Glomerular endothelial cell (primary cell): ENCODE measurements at regions not wholly inside any gene's neighbourhood (a gene's known extent, or its start where the extent isn't known, plus 50 kb on each side); places are given as distances from the start of the nearest gene placed in this dataset.

Source experiments
- DNase-seq: peaks from one replicate; pipeline ENCODE4 v3.0.0-alpha.2; 2011; ENCODE audit warnings: low read depth, low spot score; ENCODE audit errors: extremely low read depth

DNA sequence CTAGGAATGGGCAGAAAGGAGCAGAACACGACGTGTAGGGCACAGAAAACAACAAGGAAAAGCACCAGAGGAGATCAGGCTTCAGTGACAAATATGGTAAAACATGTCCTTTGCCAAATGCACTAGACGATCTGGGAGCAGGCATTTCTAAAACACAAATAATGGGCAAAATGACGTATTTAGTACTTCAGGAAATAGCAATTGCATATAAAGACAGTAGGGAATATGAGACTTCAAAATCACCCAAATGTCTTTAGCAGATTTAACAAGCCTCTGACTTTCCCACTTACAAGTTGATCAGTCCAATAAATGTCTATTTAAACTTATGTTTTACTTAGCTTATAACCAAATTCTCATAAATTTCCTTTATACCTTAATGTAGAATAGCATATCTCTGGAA is 969.6 kb upstream of the C9orf72 start:
- no peak for DNase-seq

DNA sequence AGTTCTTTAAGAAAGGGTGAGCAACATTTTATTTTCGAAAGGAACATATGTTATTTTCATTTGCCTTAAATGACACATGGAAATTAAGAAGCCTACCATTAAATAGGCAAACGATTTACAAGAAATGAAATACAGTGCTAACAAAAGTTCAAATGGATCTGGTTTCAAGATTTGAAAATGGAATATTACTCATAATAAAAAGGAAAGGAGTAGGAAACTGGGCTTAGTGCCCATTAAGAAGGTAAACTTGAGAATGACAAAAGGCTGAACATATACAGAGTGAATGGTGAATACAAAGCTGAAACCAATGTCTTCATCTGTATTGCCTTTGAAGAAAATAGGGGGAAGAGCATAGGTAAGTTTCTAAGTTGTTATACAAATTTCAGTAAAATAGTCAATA is 974.2 kb upstream of the C9orf72 start:
- DNase-seq: no peak

DNA sequence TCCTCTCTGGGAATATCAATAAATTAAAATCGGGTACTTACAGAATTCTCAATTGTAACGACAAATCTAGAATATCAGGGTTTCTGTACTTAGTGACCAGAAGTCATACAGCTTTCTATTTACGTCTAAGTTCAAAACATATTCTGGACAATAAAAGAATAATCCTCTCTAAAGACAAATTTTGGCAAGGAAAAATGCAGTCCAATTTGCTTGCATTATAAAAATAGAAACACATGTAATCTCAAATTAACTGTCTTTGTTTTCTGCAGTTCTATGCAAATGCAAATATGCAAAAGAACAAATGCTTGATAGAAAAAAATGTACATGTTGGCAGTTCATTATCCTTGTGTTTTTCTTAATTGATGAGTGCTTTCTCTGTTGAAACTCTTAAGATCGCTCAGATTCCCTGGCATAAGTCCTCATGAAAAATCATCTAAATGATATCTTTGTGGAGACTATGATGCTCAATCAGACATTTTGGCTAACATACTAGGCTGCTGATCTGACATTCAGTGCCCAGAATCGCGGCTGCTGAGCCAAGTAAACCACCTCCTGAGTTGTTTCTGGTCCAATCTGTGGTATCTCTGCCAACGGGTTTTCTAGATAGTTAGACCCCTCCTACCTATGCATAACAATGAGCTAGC is 990.1 kb upstream of the C9orf72 start:
- DNase-seq: no peak

DNA sequence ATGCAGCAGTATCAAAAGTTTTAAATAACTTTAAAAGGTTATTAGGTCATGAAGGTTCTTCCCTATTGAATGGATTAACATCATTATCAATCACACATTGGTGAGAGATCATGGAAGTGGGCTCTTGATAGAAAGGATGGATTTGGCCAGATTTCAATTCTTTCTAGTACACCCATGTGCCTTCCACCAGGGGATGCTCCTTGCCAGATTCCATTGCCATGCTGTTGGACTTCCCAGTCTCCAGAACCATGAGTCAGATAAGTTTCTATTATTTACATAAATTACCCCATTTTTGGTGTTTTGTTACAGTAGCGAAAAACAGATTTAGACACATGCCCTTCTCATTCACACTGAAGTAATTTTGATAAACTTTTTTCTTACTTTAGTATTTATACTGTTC is 1010.6 kb upstream of the C9orf72 start:
- no peak for DNase-seq

DNA sequence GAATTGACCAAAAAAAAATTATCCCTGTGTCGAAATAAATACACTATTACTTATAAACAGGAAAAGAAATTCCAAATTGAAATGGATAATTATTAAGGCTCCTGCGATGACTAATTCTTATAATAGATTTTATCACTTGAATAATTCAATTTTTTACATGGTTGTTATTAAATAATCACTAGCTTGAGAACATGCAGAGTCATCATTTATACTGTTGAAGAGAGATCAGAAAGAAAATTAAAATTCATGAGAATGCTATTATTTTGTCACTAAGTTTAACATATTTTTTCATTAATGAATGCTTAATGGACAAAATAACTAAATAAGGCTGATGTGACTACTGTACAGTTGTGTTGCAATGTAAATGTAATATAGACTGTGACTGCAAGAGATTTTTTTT is 1011.3 kb upstream of the C9orf72 start:
- DNase-seq: no peak

DNA sequence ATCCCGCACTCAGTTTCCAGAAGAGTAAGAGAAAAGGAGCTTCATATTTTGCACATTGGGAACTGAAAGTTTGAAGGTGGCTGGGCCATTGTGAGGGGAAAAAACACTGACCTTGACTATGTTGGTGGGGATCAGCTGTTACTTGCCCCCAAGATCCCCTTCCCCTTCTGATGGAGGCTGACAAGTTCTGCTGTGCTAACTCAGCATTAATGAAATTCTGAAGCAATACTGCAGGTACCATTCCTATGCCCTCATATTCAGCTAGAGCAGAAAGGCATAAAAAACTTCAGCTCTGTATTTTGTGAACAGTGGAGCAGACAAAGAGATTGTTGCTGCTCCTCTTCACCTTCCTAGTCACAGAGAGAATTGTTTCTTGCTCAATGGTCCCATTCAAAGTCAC is 1013.8 kb upstream of the C9orf72 start:
- DNase-seq: no peak

DNA sequence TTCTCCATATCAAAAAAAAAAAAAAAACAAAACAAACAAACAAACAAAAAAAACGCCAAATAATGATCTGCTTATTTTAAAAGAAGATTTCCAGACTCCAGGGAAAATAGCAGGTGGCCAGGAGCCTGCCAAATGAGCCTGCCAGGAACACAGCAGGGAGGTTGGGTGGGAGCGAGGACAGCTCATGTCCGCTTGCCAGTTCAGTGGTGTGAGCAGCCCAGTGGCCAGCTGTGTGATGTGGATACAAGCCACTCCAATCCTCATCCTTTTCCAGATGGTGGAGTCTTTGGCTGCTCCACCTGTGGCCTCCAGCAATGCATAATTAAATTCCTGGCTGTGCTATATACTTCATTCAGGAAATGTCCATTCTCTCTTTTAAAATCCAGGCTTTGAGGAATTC is 1025.1 kb upstream of the C9orf72 start:
- DNase-seq: no peak

DNA sequence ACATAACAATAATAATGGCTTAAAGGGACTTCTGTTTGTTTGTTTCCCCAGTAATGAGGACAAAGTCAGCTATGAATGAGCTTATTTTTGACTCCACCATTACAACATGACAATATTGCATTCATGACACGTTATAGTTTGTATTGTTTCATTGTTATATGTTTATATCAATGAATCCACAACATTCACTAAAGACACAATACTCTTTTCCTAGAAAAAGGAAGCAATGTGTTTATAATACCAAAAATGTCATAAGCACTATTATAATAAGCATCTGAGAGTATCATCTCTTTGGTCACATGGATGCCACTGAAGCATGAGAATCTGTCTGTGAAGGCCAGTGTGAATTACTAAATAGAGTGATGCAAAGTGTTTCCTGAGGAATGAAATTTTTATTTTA is 1026.9 kb upstream of the C9orf72 start:
- no peak for DNase-seq

DNA sequence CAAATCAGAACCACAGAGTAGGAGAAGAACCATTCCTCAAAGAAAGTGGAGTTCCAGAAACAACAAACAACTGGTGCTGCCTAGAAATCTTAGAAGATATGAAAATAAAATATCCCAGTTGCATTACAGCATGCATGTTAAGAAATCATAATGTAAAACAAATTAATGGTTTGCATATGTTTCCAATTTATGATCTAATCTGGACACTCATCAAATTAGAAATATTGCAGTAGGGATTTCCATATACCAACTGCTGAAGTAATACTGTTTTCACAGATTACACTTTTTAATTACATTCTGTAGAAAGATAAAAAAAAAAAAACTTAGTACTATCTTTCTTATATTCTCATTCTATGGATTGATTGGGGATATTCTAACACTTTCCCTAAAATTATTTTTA is 1034.6 kb upstream of the C9orf72 start:
- no peak for DNase-seq

DNA sequence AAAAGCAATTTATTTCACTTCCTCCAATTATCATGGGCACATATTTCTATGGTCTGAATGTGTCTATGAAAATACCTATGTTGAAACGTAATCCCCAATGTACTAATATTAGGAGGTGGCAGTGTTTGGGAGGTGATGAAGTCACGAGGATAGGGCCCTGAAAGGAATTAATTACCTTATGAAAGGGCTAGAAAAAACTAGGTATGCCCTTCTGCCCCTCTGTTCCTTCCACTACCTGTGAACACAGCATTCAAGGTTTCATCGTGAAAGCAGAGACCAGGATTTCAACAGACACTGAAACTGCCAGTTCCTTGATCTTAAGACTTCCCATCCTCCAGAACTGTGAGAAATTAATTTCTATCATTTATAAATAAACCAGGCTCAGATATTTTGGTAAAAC is 1037.1 kb upstream of the C9orf72 start:
- DNase-seq: no peak

DNA sequence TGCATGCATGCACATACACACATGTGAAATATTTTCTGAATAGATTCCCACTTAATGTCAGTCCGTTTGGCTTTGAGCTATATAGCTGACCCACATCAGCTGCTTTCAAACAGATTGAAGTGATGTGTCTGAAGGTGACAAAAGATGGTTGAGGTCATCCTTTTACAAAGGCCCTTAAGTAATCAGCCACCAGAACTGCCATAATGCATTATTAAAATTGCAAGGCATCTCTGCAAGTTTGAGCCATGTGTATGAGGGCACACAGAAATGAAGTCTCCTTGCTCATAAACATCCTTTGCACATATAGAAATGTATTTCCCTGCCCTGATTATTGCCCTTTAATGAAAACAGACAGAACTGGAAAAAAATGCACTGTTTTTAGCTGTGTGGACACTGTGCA is 1043.0 kb upstream of the C9orf72 start:
- DNase-seq: no peak

DNA sequence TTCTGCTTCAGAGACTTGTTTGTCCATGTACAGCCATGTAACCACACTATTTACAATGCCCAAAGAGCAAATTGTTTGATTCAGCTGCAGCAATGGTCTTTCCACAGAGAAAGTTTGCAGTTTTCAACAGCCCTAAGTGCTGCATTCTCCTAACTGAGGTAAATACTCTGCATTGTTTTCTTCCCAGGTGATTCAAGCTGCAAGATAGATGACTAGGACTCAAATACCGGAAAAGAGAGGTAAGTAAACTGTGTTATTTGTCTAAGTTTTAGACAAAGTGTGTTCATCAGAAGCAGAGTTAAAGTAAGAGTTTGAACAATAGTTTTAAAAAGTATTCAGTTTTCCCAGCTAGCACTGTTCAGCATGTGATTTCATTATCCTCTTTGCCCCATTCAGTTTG is 1046.7 kb upstream of the C9orf72 start:
- no peak for DNase-seq

DNA sequence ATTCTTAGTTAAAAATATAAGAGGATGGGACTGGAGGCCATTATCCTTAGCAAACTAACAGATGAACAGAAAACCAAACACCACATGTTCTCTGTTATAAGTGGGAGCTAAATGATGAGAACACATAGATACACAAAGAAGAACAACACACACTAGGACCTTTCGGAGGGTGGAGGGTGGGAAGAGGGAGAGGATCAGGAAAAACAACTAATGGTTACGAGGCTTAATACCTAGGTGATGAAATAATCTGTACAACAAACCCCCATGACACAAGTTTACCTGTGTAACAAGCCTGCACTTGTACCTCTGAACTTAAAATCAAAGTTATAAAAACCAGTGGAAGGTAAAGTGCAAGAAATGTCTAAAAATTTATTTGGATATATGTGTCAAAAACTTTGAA is 1047.4 kb upstream of the C9orf72 start:
- DNase-seq: no peak

DNA sequence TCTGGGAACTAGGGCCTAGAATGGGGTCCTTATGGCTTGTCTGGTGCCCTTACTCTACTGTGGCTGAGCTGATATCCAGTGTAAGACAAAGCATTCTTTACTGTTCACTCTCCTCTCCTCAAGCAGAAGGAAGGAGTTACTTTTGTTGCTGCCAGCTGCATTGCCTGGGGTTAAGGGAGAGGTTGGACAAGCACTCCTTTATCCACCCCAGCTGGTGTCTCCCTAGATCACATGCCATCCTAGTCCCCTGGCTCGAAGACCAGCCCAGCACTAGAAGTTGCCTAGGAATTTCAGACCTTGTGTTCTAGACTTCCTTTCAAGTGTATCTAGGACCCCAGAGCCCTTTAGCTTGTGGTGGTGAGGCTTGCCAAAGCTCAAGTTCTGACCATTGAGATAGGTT is 1051.5 kb upstream of the C9orf72 start:
- DNase-seq: no peak

DNA sequence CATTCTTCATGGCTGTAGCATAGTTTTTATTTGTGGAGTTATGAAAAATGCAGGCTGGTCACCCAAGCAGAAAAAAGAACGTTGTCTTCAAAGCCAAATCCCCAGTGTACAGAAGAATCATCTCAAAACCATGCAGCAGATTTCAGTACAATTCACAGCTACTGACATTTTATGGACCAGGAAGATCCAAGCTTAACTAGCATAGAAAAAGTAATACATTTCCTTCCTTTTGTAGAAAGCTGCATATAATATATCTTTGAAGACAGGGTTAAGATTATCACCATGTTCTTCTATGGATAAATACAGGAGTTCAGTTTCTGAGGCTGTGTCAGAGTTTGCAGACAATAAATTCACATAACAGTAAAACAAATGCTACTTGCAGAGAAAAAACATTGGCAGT is 1054.8 kb upstream of the C9orf72 start:
- DNase-seq: no peak

DNA sequence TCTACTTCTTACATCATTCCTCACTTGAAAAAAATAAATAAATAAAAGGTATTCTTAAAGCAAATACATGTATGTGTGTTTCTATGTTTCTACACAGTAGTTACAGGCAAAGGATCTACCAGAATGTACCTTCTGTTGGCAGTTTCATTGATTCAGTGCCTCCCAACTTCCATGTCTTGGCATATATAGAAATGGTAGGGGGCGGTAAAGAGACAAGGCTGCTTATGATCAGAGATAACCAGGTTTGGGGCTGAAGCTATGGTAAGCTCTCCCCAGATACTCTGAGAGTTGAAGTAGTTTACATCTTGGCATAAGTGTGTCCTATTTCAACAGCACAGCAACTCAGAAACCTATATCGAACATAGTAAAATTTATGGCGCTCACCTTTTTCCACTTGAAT is 1075.4 kb upstream of the C9orf72 start:
- DNase-seq: no peak

DNA sequence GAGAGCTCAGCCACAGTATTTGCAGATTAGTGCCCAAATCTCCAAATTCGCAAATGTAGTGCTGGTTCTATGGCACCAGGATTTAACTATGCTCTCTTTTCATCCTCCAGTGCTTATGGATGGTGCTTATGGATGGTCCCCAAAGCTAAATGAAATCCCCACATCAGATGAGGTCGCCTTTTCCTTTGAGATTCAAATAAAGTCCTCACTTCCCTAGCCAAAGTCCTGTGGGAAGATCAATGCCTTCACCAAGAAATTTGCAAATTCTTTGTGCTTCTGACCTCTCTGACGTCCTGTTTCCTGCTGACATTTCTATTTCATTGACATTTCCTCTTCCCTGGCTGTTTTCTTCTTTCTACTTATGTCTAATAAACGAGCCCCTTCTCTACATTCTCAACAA is 1077.0 kb upstream of the C9orf72 start:
- DNase-seq: no peak

DNA sequence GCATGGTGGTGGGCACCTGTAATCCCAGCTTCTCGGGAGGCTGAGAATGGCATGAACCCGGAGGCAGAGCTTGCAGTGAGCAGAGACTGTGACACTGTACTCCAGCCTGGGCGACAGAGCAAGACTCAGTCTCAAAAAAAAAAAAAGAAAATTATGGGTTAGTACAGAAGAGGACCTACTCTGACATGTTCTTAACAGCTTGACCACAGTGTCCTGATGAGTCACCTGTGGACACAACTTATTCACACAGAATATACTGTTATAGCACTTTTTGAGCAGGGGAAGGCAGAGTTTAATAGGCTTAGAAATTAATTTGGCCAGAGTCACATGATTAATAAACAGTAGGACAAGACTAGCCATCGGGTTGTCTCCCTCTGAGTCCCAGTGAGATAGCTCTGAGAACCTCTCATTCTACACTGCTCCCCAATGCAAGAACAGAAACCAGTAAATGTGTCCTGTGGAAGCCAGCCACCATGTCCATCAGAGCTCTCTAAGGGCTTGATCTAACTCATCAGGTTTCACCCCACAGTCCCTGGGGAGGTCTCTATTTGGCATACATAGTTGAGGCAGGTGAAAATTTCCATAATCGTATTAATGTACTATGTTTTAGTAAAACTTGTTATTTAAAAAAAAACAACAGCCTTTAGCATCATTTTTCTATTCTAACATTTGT is 1077.9 kb upstream of the C9orf72 start:
- DNase-seq: no peak

DNA sequence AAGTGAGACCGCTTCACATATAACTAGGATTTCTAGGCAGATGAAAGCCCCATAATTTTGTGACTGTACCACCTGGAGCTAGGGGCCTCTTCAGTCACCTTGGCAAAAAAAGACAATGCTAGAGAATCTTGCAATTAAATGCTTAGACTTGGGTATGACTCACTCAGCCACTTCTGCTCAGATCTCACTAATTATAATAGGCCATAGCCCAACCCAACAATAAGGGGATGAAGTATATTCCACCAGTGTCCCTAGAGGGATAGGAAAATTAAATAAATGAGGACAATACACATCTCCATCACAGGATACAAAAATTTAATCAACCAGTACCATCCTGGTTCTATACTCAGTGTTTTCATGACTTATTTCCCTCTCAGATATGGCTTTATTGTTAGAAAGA is 1079.9 kb upstream of the C9orf72 start:
- DNase-seq: no peak

DNA sequence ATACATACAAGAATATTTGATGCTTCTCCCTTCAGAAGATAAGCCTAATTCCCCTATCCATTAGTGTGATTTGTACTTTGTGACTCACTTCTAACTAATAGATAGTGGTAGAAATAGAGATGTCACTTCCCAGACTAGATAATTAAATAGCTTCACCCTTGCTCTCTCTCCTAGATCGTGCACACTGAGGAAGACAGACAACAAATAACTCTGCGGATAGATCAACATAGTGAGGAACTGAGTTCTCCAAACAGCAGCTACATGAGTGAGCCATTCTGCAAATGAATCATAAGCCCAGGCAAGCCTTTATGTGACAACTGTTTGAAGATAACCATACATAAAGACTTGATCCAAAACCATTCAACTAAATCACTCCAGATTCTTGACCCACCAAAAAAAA is 1083.4 kb upstream of the C9orf72 start:
- no peak for DNase-seq

DNA sequence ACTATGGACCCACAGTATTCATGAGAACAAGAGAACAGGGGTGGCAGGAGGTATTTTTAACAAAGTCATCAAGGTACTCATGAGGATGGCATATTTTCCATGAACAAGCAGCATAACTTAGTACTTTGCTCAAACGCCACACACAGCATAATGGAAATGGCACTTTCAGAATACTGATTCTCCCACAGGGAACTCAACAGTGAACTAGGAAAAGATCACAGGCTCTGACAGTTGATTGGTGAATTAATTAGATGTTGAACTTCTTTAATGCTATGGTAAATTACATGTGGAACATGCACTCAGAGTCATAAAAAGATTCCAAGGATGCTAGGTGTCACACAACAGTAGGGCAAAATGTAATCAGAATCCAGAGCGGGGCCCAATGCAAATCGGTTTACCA is 1088.6 kb upstream of the C9orf72 start:
- DNase-seq: no peak

DNA sequence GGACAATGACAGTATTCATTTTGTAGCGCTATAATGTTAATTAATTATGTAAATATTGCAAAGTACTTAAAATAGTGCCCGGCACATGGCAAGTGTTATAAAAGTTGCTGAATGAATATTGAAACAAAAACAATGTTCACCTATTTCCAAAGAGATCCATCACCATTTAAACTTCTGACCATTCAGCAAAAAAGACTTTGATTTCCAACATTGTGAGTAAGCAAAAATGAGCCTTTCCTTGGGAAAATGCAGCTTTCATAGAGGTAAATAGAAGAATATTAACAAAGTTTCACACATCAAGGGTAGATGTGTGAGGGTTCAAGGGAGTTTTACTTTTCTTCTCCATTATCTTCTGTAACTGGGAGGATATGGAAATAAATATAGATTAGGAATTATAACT is 1089.4 kb upstream of the C9orf72 start:
- DNase-seq: no peak

DNA sequence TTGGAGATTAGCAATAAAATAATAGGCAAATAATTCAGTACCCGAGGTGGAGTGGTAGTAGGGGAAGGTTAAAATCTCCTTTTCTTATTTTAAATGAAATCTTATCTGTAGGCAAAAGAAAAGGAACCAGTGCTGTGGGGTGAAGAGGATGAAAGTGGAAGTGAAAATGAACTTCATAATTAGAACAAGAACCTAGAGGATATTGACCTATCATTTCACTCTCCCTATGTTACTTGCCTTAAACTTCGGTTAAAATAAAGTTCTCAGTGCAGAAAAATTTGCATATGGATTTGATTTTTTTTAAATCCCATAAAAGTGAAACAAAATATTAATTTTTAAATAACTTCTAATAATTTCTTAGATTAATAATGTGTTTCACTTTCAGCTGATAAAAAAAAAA is 1094.9 kb upstream of the C9orf72 start:
- DNase-seq: no peak
